ENCODE measurements at regions not wholly inside any gene's neighbourhood (a gene's known extent, or its start where the extent isn't known, plus 50 kb on each side); places are given as distances from the start of the nearest gene placed in this dataset.

GRCh38 chr2:189982780-189983394 is 79.6 kb downstream of the MSTN start:
- no peaks in the 10 kb centered on the region for H3K4me1 Mint-ChIP-seq
- no peak overlapping the region for H3K14ac ChIP-seq (ENCODE audit: insufficient read depth, low read length)
- no peaks in the 10 kb centered on the region for H4K20me1 ChIP-seq (ENCODE audit: control insufficient read depth, insufficient read depth, insufficient read length)
- H3K18ac ChIP-seq (ENCODE audit: insufficient read length, low read depth, low read length): no peak overlapping the region
- no peak overlapping the region for H3K9ac ChIP-seq (ENCODE audit: extremely low read depth, insufficient read length, low read length)
- no peak overlapping the region for H3K27ac ChIP-seq (ENCODE audit: insufficient read length, low read depth, low read length)
- H2AK5ac ChIP-seq (ENCODE audit: insufficient read length, low read length): no peak overlapping the region
- H2AFZ ChIP-seq (ENCODE audit: low read length): no peak overlapping the region
- TF ChIP-seq, protein P1, sequence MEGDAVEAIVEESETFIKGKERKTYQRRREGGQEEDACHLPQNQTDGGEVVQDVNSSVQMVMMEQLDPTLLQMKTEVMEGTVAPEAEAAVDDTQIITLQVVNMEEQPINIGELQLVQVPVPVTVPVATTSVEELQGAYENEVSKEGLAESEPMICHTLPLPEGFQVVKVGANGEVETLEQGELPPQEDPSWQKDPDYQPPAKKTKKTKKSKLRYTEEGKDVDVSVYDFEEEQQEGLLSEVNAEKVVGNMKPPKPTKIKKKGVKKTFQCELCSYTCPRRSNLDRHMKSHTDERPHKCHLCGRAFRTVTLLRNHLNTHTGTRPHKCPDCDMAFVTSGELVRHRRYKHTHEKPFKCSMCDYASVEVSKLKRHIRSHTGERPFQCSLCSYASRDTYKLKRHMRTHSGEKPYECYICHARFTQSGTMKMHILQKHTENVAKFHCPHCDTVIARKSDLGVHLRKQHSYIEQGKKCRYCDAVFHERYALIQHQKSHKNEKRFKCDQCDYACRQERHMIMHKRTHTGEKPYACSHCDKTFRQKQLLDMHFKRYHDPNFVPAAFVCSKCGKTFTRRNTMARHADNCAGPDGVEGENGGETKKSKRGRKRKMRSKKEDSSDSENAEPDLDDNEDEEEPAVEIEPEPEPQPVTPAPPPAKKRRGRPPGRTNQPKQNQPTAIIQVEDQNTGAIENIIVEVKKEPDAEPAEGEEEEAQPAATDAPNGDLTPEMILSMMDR (conservative IDR thresholded peaks at IDR 0.05): peak; percentile 72
- H3K4me2 ChIP-seq (ENCODE audit: insufficient read depth, insufficient read length, low read length): no peak overlapping the region
- no peak overlapping the region for H3K56ac ChIP-seq (ENCODE audit: insufficient read length, low read depth, low read length)
- no peak overlapping the region for H2BK12ac ChIP-seq (ENCODE audit: insufficient read length, low read depth, low read length)
- no peak overlapping the region for H3K27ac Mint-ChIP-seq
- no peak overlapping the region for H4K8ac ChIP-seq (replicated peaks; ENCODE audit: insufficient read length, low read depth, low read length)
- H3K79me2 ChIP-seq (ENCODE audit: insufficient read depth, low read length): no peaks in the 10 kb centered on the region
- no peaks in the 10 kb centered on the region for H3K27me3 Mint-ChIP-seq (ENCODE audit: low read depth)
- H3K9me3 ChIP-seq (ENCODE audit: control insufficient read depth, low read depth, low read length): peaks cover 8% of the 10 kb centered on the region
- H4K91ac ChIP-seq (ENCODE audit: insufficient read length, low read depth, low read length): no peak overlapping the region
- no peak overlapping the region for H3K23ac ChIP-seq (ENCODE audit: insufficient read length, low read depth, low read length)
- peaks cover 10 to 24% (median 14%) of the 10 kb centered on the region in 3 experiments for H3K36me3 Mint-ChIP-seq (ENCODE audit: insufficient read depth in 1 of 3, low read depth in 3 of 3)
- no peak overlapping the region for H4K5ac ChIP-seq (ENCODE audit: insufficient read length, low read depth, low read length)
- no CpG with 5 or more reads among the region's 5 CpGs for WGBS (ENCODE audit: extremely low coverage, insufficient read length, low lambda C conversion rate)
- H3K79me1 ChIP-seq (ENCODE audit: insufficient read depth, low read depth, low read length, poor library complexity, severe bottlenecking): no peaks in the 10 kb centered on the region
- no peak for DNase-seq
- no peak overlapping the region for H3T11ph ChIP-seq (ENCODE audit: low read length)
- no peak overlapping the region for H2BK120ac ChIP-seq (ENCODE audit: low read depth, low read length, poor library complexity, severe bottlenecking)
- no peak overlapping the region for H2BK15ac ChIP-seq (ENCODE audit: low read depth, low read length)
- H3K27me3 ChIP-seq (ENCODE audit: insufficient read depth, low read length): no peaks in the 10 kb centered on the region
- H3K4me1 ChIP-seq (ENCODE audit: insufficient read depth, low read length): no peaks in the 10 kb centered on the region
- H2BK5ac ChIP-seq (ENCODE audit: insufficient read length, low read length): no peak overlapping the region
- H3K4me3 Mint-ChIP-seq: no peak overlapping the region
- H3K9me3 Mint-ChIP-seq: peaks cover 39 to 51% of the 10 kb centered on the region in 2 experiments
- H3K4ac ChIP-seq (ENCODE audit: low read depth, low read length): no peak overlapping the region
- no peaks in the 10 kb centered on the region for H3K23me2 ChIP-seq (ENCODE audit: insufficient read length, low read depth, low read length, poor library complexity, severe bottlenecking)
- no peak overlapping the region for H2BK20ac ChIP-seq (ENCODE audit: low read depth, low read length, poor library complexity, severe bottlenecking)
